Left renal pelvis (tissue), 4 donors: ENCODE measurements at regions not wholly inside any gene's neighbourhood (a gene's known extent, or its start where the extent isn't known, plus 50 kb on each side); places are given as distances from the start of the nearest gene placed in this dataset.

Experiments
- DNase-seq, 4 donors: peaks; one replicate each; pipeline ENCODE4 v3.0.0-alpha.2; 2013; ENCODE audit warnings: low read depth in 4 of 4, low spot score in 3 of 4

DNA sequence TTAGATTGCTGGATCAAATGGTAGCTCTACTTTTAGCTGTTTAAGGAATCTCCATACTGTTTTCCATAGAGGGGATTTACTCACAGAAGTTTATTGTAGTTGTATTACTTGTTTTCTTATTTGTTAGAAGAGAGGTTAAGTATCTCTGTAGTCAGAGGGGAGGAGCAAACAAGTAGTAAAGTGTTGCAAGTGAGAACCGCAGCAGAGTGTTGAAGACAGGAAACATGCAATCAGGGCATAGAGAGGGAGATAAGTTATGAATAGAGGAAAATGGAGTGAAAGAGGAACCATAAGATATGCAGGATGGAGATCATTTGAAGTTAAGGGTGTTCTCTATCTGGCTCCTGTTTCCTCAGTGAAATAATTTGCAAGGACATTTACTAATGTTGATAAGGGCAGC, 331.4 kb upstream of the TMEM229A start:
- DNase-seq, result no peak

GRCh38 chr7:124354201-124354600, 321.3 kb upstream of the TMEM229A start:
- no peak for DNase-seq

DNA sequence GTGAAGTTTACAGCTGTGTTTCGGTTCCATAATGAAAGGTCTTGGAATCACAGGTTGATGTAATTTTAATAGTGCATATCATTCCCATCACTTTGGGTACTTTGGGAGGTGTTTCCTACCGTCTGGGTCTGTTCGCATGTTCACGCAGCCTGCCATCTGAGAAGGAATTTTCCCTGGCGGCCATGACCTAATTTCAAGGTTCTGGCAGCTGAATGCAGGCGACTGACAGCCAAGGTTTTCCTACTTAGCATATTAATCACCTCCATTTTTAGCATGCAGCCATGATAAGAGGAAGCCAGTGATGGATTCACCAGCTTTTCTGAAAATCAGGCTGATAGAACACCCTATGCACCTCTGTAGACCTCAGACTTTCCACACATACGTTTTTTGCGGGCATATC, 319.1 kb upstream of the TMEM229A start:
- DNase-seq, result no peak

GRCh38 chr7:124349443-124349842, 316.6 kb upstream of the TMEM229A start:
- no peak for DNase-seq

- DNase-seq, result no peak
Observed at GRCh38 chr7:124338861-124339260, 306.0 kb upstream of the TMEM229A start.

- no peak for DNase-seq
Observed at GRCh38 chr7:124330731-124331407, 298.0 kb upstream of the TMEM229A start.

GRCh38 chr7:124328774-124329173, 295.9 kb upstream of the TMEM229A start:
- DNase-seq, result no peak

- DNase-seq, result no peak
Observed at GRCh38 chr7:124324262-124324661, 291.4 kb upstream of the TMEM229A start.

- no peak for DNase-seq
Observed at GRCh38 chr7:124323597-124323996, 290.7 kb upstream of the TMEM229A start.

DNA sequence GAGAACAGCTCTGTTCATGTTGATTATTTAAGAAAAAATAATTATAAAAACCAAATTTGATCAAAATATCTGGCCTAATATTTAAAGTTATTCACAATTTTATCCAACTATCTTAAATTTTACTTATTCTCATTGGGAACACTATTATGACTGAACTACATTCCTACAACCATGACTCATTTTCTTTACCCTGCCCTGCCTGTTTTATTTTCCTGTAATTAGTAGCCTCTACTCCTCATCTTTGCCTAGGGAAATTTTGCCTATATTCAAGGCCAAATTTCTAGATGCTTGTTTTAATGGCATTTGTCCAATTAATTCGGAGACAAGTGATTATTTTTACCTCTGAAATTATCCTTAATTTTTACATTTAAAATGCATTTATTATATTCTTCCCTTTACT, 289.7 kb upstream of the TMEM229A start:
- DNase-seq, result no peak

DNA sequence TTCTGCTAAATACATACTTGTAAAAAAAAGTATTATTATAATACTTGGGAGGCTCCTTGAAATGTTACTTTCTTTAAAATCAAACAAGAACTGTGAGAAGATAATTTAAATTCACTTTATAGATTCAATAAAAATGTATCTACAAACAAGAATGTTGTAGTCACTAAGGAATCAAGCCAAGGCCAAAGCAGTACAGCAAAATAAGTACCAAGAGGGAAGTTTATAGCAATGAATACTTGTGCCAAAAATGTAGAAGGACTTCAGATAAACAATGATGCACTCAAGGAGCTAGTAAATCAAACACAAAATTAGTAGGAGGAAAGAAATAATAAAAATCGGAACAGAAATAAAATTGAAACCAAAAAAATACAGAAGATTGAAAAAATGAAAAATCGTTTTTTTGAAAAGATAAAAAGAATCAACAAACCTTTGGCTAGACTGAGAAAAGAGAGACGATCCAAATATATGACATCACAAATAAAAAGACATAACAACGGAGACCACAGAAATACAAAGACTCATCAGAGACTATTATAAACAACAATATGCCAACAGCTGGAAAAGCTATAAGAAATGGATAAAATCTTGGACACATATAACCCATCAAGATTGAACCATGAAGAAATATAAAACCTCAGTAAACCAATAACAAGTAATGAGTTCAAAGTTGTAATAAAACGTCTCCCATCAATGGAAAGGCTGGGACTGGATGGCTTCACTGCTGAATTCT, 286.0 kb upstream of the TMEM229A start:
- no peak for DNase-seq

- DNase-seq, result no peak
Observed at GRCh38 chr7:124310934-124311390, 278.1 kb upstream of the TMEM229A start.

DNA sequence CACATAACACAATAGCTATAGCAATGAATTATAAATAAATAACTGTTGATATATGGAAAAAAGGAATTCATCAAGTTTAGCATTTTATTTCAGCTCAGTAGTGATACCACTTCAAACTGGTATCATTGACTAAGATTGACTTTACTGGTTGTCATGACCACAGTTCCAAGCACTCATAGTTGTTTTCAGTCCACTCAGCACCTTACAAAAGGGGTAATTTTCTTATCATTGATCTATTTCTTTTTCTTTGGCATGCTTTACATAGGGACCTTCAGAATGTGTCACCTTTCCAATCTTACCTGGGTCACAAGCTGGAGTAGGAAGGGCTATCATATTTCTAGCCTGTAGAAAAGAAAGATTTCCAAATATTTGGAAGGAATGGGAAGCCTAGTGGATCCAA, 275.5 kb upstream of the TMEM229A start:
- no peak for DNase-seq

- no peak for DNase-seq
Observed at GRCh38 chr7:124295289-124295688, 262.4 kb upstream of the TMEM229A start.

DNA sequence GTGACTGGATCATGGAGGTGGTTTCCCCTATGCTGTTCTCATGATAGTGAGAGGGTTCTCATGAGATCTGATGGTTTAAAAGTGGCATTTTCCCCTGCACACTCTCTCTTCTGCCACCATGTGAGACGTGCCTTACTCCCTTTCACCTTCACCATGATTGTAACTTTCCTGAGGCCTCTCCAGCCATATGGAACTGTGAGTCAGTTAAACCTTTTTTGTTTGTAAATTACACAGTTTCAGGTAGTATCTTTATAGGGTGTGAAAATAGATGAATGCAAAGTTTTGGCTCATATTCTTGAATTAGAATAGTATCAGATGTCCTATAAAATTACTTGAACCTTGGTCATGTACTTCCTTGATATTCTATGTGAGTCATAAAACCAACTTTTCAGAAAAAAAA, 252.1 kb upstream of the TMEM229A start:
- DNase-seq, result no peak

DNA sequence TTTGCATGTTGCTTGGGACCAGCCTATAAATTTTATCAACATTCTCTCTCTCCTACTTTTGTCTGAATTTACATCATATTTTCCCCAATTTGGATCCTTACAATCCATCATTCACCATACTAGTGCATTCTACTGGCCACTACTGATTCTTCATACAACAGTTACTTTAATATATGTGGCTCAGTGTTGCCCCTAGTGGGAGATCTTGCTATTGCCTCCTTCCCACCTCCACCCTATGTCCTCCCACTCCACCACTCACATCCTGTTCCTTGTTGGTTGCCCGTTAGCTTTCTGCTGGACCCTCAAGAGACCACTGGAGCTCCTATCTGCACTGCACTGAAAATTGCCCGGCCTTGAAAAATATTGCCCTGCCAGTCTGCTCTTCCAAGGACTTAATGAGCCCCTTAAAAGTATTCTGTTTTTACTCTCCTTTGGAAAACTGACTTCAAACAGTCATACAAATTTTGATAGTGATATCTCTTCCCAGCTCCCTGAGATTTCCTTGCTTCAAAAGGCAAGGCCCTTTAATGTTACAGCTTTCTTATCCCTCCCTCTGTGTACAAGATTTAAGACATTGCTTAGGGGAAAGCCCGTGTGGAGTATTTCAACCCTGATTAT, 243.2 kb upstream of the TMEM229A start:
- DNase-seq, result no peak

GRCh38 chr7:124275411-124275810, 242.5 kb upstream of the TMEM229A start:
- DNase-seq, result no peak

DNA sequence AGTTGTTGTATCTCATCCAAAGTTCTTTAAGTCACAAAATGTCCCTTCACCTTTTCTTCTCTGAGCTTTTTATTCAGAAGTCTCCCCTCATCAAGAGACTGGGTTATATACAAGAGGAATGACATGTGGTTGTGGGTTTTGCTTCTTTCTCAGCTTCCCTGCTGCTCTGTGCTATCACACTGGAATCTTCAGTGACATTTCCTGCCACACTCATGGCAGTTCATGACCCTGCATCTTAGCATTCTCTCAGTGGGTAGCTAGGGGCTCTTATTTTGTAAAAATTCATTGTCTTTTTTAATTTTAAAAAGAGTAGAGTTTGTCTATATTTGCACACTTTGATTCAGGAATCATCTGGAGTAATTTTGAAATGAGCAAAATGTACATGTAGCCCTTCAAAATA, 236.9 kb upstream of the TMEM229A start:
- no peak for DNase-seq

GRCh38 chr7:124267154-124267553, 234.3 kb upstream of the TMEM229A start:
- DNase-seq, result no peak

- no peak for DNase-seq
Observed at GRCh38 chr7:124263232-124263827, 230.5 kb upstream of the TMEM229A start.

DNA sequence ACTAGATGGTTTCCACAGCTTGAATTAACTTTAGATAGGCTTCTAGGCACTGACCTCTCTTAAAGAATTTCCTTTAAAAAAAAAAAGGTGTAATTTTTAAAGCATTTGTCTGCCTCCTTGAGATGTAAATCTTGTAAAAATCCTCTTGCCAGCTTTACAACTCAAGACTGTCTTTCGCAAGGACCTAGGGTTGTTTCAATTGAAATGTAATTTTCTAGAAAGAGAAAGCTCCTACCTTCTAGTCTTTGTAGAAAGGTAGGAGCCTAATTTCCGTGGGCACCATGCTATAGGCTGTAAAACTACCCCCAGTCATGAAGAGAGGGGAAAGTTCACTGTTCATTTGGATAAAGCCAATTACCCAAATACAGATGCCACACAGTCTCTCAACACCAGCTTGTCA, 228.8 kb upstream of the TMEM229A start:
- DNase-seq, result no peak
